WTC11 (cell line): ENCODE measurements at regions not wholly inside any gene's neighbourhood (a gene's known extent, or its start where the extent isn't known, plus 50 kb on each side); places are given as distances from the start of the nearest gene placed in this dataset.

ENCODE experiments used
- ATAC-seq: fragments of 200-7000 bp; cut with Tn5 transposase; 2 replicates; pipeline ENCODE4 v1.10.0; 2021; ENCODE audit warnings: mild to moderate bottlenecking, moderate library complexity
- CTCF ChIA-PET: fragments of 300-600 bp; sonication (Branson Sonifier 250); formaldehyde crosslinking; loops from one replicate; lab custom pipeline; 2021; ENCODE audit warnings: antibody characterized with exemption; lab: Charles Lee
- POLR2A ChIA-PET: fragments of 350-600 bp; sonication (Branson Sonifier 250); formaldehyde crosslinking; loops from one replicate; lab custom pipeline; 2021; ENCODE audit warnings: antibody characterized with exemption; lab: Charles Lee
- DNase-seq: peaks from one replicate; pipeline ENCODE4 v3.0.0; 2021; ENCODE audit warnings: low spot score
- H3K27ac Mint-ChIP-seq: 2 replicates; pipeline ENCODE4 v1.8.0; 2021; ENCODE audit warnings: mixed read lengths
- H3K27me3 Mint-ChIP-seq: 2 replicates; pipeline ENCODE4 v1.8.0; 2021; ENCODE audit warnings: low read depth, mild to moderate bottlenecking, moderate library complexity, mixed read lengths
- H3K36me3 Mint-ChIP-seq: 2 replicates; pipeline ENCODE4 v1.8.0; 2021; ENCODE audit warnings: mixed read lengths
- H3K4me1 Mint-ChIP-seq: 2 replicates; pipeline ENCODE4 v1.8.0; 2022; ENCODE audit warnings: mixed read lengths
- H3K4me3 Mint-ChIP-seq: 2 replicates; pipeline ENCODE4 v1.8.0; 2021; ENCODE audit warnings: mild to moderate bottlenecking, moderate library complexity, mixed read lengths
- H3K9me3 Mint-ChIP-seq: 2 replicates; pipeline ENCODE4 v1.8.0; 2021; ENCODE audit warnings: mixed read lengths
- CREM ChIP-seq: sonication (generic); formaldehyde crosslinking; IDR thresholded peaks from 2 replicates; pipeline ENCODE4 v1.8.1; 2022; ENCODE audit warnings: mild to moderate bottlenecking, missing genetic modification reagents, moderate library complexity
- FOXJ3 ChIP-seq: sonication (generic); formaldehyde crosslinking; IDR thresholded peaks from 2 replicates; pipeline ENCODE4 v1.9.0; 2021; ENCODE audit warnings: missing genetic modification reagents, mild to moderate bottlenecking, borderline replicate concordance
- GRHL2 ChIP-seq: fragments of 250-450 bp; sonication (Bioruptor Pico); IDR thresholded peaks from 2 replicates; pipeline ENCODE4 v1.8.0; 2022; ENCODE audit warnings: mild to moderate bottlenecking, moderate library complexity; ENCODE audit not compliant: insufficient replicate concordance, severe bottlenecking
- IRF2 ChIP-seq: sonication (generic); formaldehyde crosslinking; IDR thresholded peaks from 2 replicates; pipeline ENCODE4 v1.8.0; 2022; ENCODE audit warnings: low read depth, missing genetic modification reagents, borderline replicate concordance
- NR1H2 ChIP-seq: sonication (generic); formaldehyde crosslinking; IDR thresholded peaks from 2 replicates; pipeline ENCODE4 v1.9.0; 2021; ENCODE audit warnings: mild to moderate bottlenecking, moderate library complexity, missing genetic modification reagents
- TCF7 ChIP-seq: sonication (generic); formaldehyde crosslinking; IDR thresholded peaks from 2 replicates; pipeline ENCODE4 v1.8.0; 2022; ENCODE audit warnings: mild to moderate bottlenecking, low read depth, missing genetic modification reagents, moderate library complexity
- ZNF121 ChIP-seq: sonication (generic); formaldehyde crosslinking; IDR thresholded peaks from 2 replicates; pipeline ENCODE4 v1.8.0; 2023; ENCODE audit warnings: missing genetic modification reagents
- ZNF219 ChIP-seq: sonication (generic); formaldehyde crosslinking; IDR thresholded peaks from 2 replicates; pipeline ENCODE4 v1.8.0; 2023; ENCODE audit warnings: missing genetic modification reagents, mild to moderate bottlenecking, borderline replicate concordance
- TF ChIP-seq, protein P1 (sequence below): fragments of 200-600 bp; IDR thresholded peaks from 2 replicates; pipeline ENCODE4 v1.8.0; 2022; ENCODE audit warnings: antibody characterized with exemption
- TF ChIP-seq, protein P2 (sequence below): fragments of 250-450 bp; sonication (Bioruptor Pico); IDR thresholded peaks from 2 replicates; pipeline ENCODE4 v1.8.0; 2021; ENCODE audit warnings: mild to moderate bottlenecking
- TF ChIP-seq, protein P3 (sequence below): sonication (generic); formaldehyde crosslinking; IDR thresholded peaks from 2 replicates; pipeline ENCODE4 v1.8.0; 2023; ENCODE audit warnings: missing genetic modification reagents
- TF ChIP-seq, protein P4 (sequence below): sonication (generic); formaldehyde crosslinking; IDR thresholded peaks from 2 replicates; pipeline ENCODE4 v1.8.0; 2022; ENCODE audit warnings: mild to moderate bottlenecking, missing genetic modification reagents
- TF ChIP-seq, protein P5 (sequence below): sonication (generic); formaldehyde crosslinking; IDR thresholded peaks from 2 replicates; pipeline ENCODE4 v1.8.0; 2022; ENCODE audit warnings: mild to moderate bottlenecking, missing genetic modification reagents
- TF ChIP-seq, protein P6 (sequence below): fragments of 250-450 bp; sonication (Bioruptor Pico); IDR thresholded peaks from 2 replicates; pipeline ENCODE4 v1.9.0; 2021; ENCODE audit warnings: mild to moderate bottlenecking, borderline replicate concordance
- TF ChIP-seq, protein P7 (sequence below): sonication (generic); formaldehyde crosslinking; IDR thresholded peaks from 2 replicates; pipeline ENCODE4 v1.8.0; 2022; ENCODE audit warnings: mild to moderate bottlenecking, missing genetic modification reagents
- TF ChIP-seq, protein P8 (sequence below): sonication (generic); formaldehyde crosslinking; IDR thresholded peaks from 2 replicates; pipeline ENCODE4 v1.8.1; 2022; ENCODE audit warnings: low read depth, mild to moderate bottlenecking, moderate library complexity, missing genetic modification reagents, borderline replicate concordance

DNA sequence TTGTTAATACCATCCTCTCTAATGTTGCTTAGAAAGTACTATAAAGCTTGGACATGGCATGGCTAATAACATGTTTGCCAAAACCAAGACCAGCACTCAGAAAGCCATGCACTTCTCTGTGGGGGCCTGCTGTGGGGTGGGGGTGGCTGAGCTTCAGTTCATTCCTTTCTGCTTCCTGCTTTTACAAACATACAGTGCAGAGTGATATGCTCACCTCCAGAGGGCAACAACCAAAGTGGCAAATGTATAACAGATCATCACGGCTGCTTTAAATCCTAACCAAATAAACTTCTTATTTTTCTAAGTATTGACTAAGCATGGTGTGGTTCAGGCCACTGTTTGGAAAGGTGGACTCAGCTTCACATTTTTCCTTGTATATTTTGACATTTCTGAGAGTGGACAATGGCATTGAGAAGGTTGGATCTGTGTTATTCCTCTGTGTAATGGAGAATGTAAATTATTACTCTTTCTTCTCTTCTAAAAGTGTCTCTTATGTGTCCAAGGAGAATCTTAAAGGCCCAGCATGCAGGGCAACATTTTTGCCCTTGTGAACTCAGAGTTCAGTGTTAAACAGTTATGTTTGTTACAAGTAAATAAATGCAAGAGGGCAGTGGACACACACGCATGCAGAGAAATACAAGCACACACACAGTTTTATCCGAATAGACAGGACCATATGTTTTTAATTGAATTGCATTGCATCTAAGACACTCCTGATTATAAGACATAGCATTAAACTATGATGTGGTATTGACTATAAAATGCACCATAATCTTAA, 186.1 kb downstream of the HERPUD2 start:
- DNase-seq (no peak), ATAC-seq (peak; percentile 62)
- TF ChIP-seq IRF2 (CRISPR knock-in tag), result no peak
- TF ChIP-seq CREM, result no peak
- TF ChIP-seq GRHL2 (CRISPR knock-in tag), result no peak
- no peak for TF ChIP-seq ZNF219 (CRISPR knock-in tag)
- TF ChIP-seq TCF7, result no peak
- Mint-ChIP-seq H3K27ac (no peak overlapping the region), H3K9me3 (no peaks in the 10 kb centered on the region), H3K27me3 (no peaks in the 10 kb centered on the region; the same call in 1 of the 2 replicates), H3K4me1 (peaks cover 24% of the 10 kb centered on the region), H3K36me3 (no peaks in the 10 kb centered on the region), H3K4me3 (no peak overlapping the region)
- CTCF ChIA-PET, result interaction anchor here (0.7 to 3.0 kb wide), 5 partner anchors 11 to 115 kb away, joined by 3 to 20 read pairs (median 6); no protein-coding TSS in a partner anchor
- POLR2A ChIA-PET, result no interaction called here

DNA sequence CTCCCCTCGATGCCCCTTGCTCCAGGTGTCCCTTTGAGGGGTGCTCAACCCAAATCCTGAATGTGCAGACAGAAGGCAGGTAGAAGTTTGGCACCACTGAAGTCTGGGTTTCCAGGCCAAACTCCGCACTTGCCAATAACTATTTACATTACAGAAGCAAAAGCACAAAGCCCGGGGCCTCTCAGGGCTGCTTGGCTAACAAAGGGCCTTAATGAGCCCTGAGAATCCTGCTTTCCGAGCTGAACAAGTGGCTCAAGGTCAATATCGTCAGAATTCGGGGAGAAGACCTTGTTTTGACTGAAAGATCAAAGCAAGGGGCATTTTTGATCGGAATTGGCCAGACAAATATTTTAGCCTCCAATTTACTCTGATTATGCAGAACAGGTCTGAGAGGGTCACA, 189.9 kb downstream of the HERPUD2 start:
- H3K27me3 Mint-ChIP-seq, result no peaks in the 10 kb centered on the region
- peaks cover 28% of the 10 kb centered on the region for H3K4me1 Mint-ChIP-seq
- H3K9me3 Mint-ChIP-seq, result no peaks in the 10 kb centered on the region
- POLR2A ChIA-PET, result no interaction called here
- H3K36me3 Mint-ChIP-seq, result no peaks in the 10 kb centered on the region
- CTCF ChIA-PET, result interaction anchor here (1.2 to 2.2 kb wide), 3 partner anchors 15 to 80 kb away, joined by 3 to 17 read pairs (median 5); no protein-coding TSS in a partner anchor
- DNase-seq (peak; percentile 17), ATAC-seq (peak; percentile 68)
- peak overlapping the region; percentile 21; the same call in 1 of the 2 replicates for H3K4me3 Mint-ChIP-seq
- H3K27ac Mint-ChIP-seq, result peak overlapping the region; percentile 80
- TF ChIP-seq, protein P1, sequence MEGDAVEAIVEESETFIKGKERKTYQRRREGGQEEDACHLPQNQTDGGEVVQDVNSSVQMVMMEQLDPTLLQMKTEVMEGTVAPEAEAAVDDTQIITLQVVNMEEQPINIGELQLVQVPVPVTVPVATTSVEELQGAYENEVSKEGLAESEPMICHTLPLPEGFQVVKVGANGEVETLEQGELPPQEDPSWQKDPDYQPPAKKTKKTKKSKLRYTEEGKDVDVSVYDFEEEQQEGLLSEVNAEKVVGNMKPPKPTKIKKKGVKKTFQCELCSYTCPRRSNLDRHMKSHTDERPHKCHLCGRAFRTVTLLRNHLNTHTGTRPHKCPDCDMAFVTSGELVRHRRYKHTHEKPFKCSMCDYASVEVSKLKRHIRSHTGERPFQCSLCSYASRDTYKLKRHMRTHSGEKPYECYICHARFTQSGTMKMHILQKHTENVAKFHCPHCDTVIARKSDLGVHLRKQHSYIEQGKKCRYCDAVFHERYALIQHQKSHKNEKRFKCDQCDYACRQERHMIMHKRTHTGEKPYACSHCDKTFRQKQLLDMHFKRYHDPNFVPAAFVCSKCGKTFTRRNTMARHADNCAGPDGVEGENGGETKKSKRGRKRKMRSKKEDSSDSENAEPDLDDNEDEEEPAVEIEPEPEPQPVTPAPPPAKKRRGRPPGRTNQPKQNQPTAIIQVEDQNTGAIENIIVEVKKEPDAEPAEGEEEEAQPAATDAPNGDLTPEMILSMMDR, result no peak
- TF ChIP-seq, protein P2, sequence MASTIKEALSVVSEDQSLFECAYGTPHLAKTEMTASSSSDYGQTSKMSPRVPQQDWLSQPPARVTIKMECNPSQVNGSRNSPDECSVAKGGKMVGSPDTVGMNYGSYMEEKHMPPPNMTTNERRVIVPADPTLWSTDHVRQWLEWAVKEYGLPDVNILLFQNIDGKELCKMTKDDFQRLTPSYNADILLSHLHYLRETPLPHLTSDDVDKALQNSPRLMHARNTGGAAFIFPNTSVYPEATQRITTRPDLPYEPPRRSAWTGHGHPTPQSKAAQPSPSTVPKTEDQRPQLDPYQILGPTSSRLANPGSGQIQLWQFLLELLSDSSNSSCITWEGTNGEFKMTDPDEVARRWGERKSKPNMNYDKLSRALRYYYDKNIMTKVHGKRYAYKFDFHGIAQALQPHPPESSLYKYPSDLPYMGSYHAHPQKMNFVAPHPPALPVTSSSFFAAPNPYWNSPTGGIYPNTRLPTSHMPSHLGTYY (CRISPR knock-in tag), result no peak
- no peak for TF ChIP-seq ZNF121
- TF ChIP-seq, protein P3, sequence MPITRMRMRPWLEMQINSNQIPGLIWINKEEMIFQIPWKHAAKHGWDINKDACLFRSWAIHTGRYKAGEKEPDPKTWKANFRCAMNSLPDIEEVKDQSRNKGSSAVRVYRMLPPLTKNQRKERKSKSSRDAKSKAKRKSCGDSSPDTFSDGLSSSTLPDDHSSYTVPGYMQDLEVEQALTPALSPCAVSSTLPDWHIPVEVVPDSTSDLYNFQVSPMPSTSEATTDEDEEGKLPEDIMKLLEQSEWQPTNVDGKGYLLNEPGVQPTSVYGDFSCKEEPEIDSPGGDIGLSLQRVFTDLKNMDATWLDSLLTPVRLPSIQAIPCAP (CRISPR knock-in tag), result no peak
- TF ChIP-seq, protein P4, sequence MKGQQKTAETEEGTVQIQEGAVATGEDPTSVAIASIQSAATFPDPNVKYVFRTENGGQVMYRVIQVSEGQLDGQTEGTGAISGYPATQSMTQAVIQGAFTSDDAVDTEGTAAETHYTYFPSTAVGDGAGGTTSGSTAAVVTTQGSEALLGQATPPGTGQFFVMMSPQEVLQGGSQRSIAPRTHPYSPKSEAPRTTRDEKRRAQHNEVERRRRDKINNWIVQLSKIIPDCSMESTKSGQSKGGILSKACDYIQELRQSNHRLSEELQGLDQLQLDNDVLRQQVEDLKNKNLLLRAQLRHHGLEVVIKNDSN (CRISPR knock-in tag), result no peak
- TF ChIP-seq, protein P5, sequence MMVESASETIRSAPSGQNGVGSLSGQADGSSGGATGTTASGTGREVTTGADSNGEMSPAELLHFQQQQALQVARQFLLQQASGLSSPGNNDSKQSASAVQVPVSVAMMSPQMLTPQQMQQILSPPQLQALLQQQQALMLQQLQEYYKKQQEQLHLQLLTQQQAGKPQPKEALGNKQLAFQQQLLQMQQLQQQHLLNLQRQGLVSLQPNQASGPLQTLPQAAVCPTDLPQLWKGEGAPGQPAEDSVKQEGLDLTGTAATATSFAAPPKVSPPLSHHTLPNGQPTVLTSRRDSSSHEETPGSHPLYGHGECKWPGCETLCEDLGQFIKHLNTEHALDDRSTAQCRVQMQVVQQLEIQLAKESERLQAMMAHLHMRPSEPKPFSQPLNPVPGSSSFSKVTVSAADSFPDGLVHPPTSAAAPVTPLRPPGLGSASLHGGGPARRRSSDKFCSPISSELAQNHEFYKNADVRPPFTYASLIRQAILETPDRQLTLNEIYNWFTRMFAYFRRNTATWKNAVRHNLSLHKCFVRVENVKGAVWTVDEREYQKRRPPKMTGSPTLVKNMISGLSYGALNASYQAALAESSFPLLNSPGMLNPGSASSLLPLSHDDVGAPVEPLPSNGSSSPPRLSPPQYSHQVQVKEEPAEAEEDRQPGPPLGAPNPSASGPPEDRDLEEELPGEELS (CRISPR knock-in tag), result no peak
- TF ChIP-seq, protein P6, sequence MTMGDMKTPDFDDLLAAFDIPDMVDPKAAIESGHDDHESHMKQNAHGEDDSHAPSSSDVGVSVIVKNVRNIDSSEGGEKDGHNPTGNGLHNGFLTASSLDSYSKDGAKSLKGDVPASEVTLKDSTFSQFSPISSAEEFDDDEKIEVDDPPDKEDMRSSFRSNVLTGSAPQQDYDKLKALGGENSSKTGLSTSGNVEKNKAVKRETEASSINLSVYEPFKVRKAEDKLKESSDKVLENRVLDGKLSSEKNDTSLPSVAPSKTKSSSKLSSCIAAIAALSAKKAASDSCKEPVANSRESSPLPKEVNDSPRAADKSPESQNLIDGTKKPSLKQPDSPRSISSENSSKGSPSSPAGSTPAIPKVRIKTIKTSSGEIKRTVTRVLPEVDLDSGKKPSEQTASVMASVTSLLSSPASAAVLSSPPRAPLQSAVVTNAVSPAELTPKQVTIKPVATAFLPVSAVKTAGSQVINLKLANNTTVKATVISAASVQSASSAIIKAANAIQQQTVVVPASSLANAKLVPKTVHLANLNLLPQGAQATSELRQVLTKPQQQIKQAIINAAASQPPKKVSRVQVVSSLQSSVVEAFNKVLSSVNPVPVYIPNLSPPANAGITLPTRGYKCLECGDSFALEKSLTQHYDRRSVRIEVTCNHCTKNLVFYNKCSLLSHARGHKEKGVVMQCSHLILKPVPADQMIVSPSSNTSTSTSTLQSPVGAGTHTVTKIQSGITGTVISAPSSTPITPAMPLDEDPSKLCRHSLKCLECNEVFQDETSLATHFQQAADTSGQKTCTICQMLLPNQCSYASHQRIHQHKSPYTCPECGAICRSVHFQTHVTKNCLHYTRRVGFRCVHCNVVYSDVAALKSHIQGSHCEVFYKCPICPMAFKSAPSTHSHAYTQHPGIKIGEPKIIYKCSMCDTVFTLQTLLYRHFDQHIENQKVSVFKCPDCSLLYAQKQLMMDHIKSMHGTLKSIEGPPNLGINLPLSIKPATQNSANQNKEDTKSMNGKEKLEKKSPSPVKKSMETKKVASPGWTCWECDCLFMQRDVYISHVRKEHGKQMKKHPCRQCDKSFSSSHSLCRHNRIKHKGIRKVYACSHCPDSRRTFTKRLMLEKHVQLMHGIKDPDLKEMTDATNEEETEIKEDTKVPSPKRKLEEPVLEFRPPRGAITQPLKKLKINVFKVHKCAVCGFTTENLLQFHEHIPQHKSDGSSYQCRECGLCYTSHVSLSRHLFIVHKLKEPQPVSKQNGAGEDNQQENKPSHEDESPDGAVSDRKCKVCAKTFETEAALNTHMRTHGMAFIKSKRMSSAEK (CRISPR knock-in tag), result no peak
- TF ChIP-seq, protein P7, sequence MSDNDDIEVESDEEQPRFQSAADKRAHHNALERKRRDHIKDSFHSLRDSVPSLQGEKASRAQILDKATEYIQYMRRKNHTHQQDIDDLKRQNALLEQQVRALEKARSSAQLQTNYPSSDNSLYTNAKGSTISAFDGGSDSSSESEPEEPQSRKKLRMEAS, result no peak
- TF ChIP-seq FOXJ3, result no peak
- TF ChIP-seq GRHL2 (CRISPR knock-in tag), result no peak
- TF ChIP-seq, protein P8, sequence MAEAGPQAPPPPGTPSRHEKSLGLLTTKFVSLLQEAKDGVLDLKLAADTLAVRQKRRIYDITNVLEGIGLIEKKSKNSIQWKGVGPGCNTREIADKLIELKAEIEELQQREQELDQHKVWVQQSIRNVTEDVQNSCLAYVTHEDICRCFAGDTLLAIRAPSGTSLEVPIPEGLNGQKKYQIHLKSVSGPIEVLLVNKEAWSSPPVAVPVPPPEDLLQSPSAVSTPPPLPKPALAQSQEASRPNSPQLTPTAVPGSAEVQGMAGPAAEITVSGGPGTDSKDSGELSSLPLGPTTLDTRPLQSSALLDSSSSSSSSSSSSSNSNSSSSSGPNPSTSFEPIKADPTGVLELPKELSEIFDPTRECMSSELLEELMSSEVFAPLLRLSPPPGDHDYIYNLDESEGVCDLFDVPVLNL (CRISPR knock-in tag), result no peak
- TF ChIP-seq IRF2 (CRISPR knock-in tag), result no peak
- no peak for TF ChIP-seq NR1H2 (CRISPR knock-in tag)
